Tibial nerve (tissue), 4 donors: ENCODE measurements at regions not wholly inside any gene's neighbourhood (a gene's known extent, or its start where the extent isn't known, plus 50 kb on each side); places are given as distances from the start of the nearest gene placed in this dataset.

Source experiments
- CTCF ChIP-seq, 5 experiments: fragments of 200-600 bp in 3 of 5; fragments of 450-650 bp in 2 of 5; sonication (generic) in 3 of 5; IDR thresholded peaks; one replicate each; pipeline ENCODE4 v1.5.1; 2016 to 2019; ENCODE audit warnings: antibody characterized with exemption in 5 of 5, mild to moderate bottlenecking in 3 of 5, moderate library complexity in 2 of 5
- EP300 ChIP-seq, 2 donors: sonication (generic); formaldehyde crosslinking; IDR thresholded peaks; one replicate each; pipeline ENCODE4 v1.6.1; 2017; ENCODE audit warnings: antibody characterized with exemption in 2 of 2, mild to moderate bottlenecking in 1 of 2

- no peak for TF ChIP-seq CTCF (IDR thresholded peaks at IDR 0.05)
- no peak for TF ChIP-seq EP300 (IDR thresholded peaks at IDR 0.05)
These were observed 128.4 kb downstream of the DAD1 start for GRCh38 chr14:22460461-22461195.
